ENCODE measurements at regions not wholly inside any gene's neighbourhood (a gene's known extent, or its start where the extent isn't known, plus 50 kb on each side); places are given as distances from the start of the nearest gene placed in this dataset.

DNA sequence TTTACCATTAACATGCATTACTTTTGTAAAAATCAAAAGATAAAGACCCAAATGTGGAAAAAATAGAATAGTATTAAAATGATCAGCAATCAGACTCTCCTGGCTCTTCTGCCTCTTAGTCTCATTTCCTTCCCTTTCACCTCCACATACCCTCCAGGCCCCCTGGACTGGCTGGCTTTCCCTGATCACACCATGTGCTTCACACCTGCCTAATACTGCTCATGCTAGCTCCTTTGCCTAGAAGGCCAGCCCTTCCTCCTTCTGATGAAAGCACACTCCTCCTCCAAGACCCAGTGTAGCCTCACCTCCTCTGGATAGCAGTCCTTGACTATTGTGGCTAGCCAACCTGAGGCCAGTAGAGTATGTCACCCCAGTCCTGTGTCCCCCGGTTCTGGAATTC lies 182.0 kb upstream of the HEY2 start:
- TF ChIP-seq CTCF (conservative IDR thresholded peaks at IDR 0.05; ENCODE audit: low read depth in 2 of 2) (no peak), EZH2phosphoT487 (IDR thresholded peaks at IDR 0.05; ENCODE audit: unreplicated experiment) (no peak), EZH2 (IDR thresholded peaks at IDR 0.05; ENCODE audit: low read depth, unreplicated experiment) (no peak), CREB1 (CRISPR knock-in tag; IDR thresholded peaks at IDR 0.05; ENCODE audit: low read depth) (no peak), POLR2AphosphoS5 (IDR thresholded peaks at IDR 0.05; ENCODE audit: low read depth) (no peak), JUNB (IDR thresholded peaks at IDR 0.05; ENCODE audit: unreplicated experiment) (no peak), ZNF331 (CRISPR knock-in tag; IDR thresholded peaks at IDR 0.05; ENCODE audit: low read depth) (no peak), NANOG (IDR thresholded peaks at IDR 0.05; ENCODE audit: borderline replicate concordance) (no peak), ZNF114 (CRISPR knock-in tag; IDR thresholded peaks at IDR 0.05) (no peak), ETS1 (IDR thresholded peaks at IDR 0.05) (no peak)
- TF ChIP-seq, protein P1, sequence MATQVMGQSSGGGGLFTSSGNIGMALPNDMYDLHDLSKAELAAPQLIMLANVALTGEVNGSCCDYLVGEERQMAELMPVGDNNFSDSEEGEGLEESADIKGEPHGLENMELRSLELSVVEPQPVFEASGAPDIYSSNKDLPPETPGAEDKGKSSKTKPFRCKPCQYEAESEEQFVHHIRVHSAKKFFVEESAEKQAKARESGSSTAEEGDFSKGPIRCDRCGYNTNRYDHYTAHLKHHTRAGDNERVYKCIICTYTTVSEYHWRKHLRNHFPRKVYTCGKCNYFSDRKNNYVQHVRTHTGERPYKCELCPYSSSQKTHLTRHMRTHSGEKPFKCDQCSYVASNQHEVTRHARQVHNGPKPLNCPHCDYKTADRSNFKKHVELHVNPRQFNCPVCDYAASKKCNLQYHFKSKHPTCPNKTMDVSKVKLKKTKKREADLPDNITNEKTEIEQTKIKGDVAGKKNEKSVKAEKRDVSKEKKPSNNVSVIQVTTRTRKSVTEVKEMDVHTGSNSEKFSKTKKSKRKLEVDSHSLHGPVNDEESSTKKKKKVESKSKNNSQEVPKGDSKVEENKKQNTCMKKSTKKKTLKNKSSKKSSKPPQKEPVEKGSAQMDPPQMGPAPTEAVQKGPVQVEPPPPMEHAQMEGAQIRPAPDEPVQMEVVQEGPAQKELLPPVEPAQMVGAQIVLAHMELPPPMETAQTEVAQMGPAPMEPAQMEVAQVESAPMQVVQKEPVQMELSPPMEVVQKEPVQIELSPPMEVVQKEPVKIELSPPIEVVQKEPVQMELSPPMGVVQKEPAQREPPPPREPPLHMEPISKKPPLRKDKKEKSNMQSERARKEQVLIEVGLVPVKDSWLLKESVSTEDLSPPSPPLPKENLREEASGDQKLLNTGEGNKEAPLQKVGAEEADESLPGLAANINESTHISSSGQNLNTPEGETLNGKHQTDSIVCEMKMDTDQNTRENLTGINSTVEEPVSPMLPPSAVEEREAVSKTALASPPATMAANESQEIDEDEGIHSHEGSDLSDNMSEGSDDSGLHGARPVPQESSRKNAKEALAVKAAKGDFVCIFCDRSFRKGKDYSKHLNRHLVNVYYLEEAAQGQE (IDR thresholded peaks at IDR 0.05; ENCODE audit: unreplicated experiment): no peak
- TF ChIP-seq, protein P2, sequence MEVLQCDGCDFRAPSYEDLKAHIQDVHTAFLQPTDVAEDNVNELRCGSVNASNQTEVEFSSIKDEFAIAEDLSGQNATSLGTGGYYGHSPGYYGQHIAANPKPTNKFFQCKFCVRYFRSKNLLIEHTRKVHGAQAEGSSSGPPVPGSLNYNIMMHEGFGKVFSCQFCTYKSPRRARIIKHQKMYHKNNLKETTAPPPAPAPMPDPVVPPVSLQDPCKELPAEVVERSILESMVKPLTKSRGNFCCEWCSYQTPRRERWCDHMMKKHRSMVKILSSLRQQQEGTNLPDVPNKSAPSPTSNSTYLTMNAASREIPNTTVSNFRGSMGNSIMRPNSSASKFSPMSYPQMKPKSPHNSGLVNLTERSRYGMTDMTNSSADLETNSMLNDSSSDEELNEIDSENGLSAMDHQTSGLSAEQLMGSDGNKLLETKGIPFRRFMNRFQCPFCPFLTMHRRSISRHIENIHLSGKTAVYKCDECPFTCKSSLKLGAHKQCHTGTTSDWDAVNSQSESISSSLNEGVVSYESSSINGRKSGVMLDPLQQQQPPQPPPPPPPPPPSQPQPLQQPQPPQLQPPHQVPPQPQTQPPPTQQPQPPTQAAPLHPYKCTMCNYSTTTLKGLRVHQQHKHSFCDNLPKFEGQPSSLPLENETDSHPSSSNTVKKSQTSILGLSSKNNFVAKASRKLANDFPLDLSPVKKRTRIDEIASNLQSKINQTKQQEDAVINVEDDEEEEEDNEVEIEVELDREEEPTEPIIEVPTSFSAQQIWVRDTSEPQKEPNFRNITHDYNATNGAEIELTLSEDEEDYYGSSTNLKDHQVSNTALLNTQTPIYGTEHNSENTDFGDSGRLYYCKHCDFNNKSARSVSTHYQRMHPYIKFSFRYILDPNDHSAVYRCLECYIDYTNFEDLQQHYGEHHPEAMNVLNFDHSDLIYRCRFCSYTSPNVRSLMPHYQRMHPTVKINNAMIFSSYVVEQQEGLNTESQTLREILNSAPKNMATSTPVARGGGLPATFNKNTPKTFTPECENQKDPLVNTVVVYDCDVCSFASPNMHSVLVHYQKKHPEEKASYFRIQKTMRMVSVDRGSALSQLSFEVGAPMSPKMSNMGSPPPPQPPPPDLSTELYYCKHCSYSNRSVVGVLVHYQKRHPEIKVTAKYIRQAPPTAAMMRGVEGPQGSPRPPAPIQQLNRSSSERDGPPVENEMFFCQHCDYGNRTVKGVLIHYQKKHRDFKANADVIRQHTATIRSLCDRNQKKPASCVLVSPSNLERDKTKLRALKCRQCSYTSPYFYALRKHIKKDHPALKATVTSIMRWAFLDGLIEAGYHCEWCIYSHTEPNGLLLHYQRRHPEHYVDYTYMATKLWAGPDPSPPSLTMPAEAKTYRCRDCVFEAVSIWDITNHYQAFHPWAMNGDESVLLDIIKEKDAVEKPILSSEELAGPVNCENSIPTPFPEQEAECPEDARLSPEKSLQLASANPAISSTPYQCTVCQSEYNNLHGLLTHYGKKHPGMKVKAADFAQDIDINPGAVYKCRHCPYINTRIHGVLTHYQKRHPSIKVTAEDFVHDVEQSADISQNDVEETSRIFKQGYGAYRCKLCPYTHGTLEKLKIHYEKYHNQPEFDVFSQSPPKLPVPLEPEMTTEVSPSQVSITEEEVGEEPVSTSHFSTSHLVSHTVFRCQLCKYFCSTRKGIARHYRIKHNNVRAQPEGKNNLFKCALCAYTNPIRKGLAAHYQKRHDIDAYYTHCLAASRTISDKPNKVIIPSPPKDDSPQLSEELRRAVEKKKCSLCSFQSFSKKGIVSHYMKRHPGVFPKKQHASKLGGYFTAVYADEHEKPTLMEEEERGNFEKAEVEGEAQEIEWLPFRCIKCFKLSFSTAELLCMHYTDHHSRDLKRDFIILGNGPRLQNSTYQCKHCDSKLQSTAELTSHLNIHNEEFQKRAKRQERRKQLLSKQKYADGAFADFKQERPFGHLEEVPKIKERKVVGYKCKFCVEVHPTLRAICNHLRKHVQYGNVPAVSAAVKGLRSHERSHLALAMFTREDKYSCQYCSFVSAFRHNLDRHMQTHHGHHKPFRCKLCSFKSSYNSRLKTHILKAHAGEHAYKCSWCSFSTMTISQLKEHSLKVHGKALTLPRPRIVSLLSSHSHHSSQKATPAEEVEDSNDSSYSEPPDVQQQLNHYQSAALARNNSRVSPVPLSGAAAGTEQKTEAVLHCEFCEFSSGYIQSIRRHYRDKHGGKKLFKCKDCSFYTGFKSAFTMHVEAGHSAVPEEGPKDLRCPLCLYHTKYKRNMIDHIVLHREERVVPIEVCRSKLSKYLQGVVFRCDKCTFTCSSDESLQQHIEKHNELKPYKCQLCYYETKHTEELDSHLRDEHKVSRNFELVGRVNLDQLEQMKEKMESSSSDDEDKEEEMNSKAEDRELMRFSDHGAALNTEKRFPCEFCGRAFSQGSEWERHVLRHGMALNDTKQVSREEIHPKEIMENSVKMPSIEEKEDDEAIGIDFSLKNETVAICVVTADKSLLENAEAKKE (CRISPR knock-in tag; IDR thresholded peaks at IDR 0.05): no peak

All from GM23338 (cell line).